IPS DF 6.9 (cell line): ENCODE measurements at regions not wholly inside any gene's neighbourhood (a gene's known extent, or its start where the extent isn't known, plus 50 kb on each side); places are given as distances from the start of the nearest gene placed in this dataset.
A peak's percentile ranks its signal among the peaks of the same experiment; 100 is the strongest.
"Not testable (repeated sequence)": the region's sequence is repeated elsewhere in the genome, so short reads cannot be mapped to it uniquely, and the experiment has no call there.

Experiments used
- DNase-seq: peaks from one replicate; pipeline ENCODE4 v3.0.0-alpha.2; 2013; ENCODE audit warnings: low read depth, low spot score
- H3K27ac ChIP-seq: one replicate; pipeline ENCODE4 v1.5.1; 2013; ENCODE audit warnings: low read length, control low read depth
- H3K27me3 ChIP-seq: 2 replicates; pipeline ENCODE4 v1.6.1; 2013; ENCODE audit warnings: mild to moderate bottlenecking, low read length; ENCODE audit not compliant: control insufficient read depth, insufficient read depth
- H3K36me3 ChIP-seq: 2 replicates; pipeline ENCODE4 v1.6.1; 2013; ENCODE audit warnings: low read length; ENCODE audit not compliant: control insufficient read depth, insufficient read depth
- H3K4me1 ChIP-seq: 2 replicates; pipeline ENCODE4 v1.6.1; 2013; ENCODE audit warnings: low read length; ENCODE audit not compliant: control insufficient read depth, insufficient read depth
- H3K4me3 ChIP-seq: 2 replicates; pipeline ENCODE4 v1.5.1; 2013; ENCODE audit warnings: mild to moderate bottlenecking, low read length
- H3K9me3 ChIP-seq: 2 replicates; pipeline ENCODE4 v1.6.1; 2013; ENCODE audit warnings: low read length, inconsistent platforms; ENCODE audit not compliant: control insufficient read depth, insufficient read depth
- WGBS: extraction: QIAGEN DNeasy Blood & Tissue Kit; methylation state at CpG from one replicate; pipeline ENCODE4 v1.1.7; 2013; ENCODE audit warnings: mixed read lengths, missing lambda C conversion rate; ENCODE audit not compliant: insufficient read length, insufficient coverage; 5-methylcytosine and 5-hydroxymethylcytosine counted together

- no peaks in the 10 kb centered on the region for H3K4me1 ChIP-seq
- no peaks in the 10 kb centered on the region for H3K9me3 ChIP-seq
- DNase-seq, result no peak
- no peak overlapping the region for H3K27ac ChIP-seq
- H3K36me3 ChIP-seq, result no peaks in the 10 kb centered on the region
- H3K4me3 ChIP-seq, result no peak overlapping the region
- H3K27me3 ChIP-seq, result no peaks in the 10 kb centered on the region
- WGBS, result no CpG with 5 or more reads among the region's 1 CpG
Measured at GRCh38 chr4:125624951-125625350, 310.2 kb downstream of the FAT4 start.

DNA sequence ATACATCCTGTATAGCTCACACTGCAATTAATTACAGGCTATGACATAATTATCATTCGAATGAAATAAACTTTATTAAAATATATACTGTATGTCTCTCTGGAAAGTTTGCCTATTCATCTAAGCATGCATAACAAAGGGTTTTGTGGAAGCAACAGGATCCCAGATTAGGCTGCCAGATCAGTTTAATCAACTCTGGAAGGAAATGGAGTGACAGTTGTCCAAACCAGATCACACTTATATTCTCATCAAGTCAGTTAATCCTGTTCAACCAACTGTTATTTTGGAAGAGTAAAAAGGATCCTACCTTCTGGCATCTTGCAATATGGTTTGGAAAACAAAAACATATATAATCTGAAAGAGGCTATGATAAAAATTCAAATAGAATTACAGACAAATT, 312.2 kb downstream of the FAT4 start:
- Histone ChIP-seq H3K9me3 (no peaks in the 10 kb centered on the region), H3K27ac (no peak overlapping the region), H3K36me3 (no peaks in the 10 kb centered on the region), H3K4me1 (no peaks in the 10 kb centered on the region), H3K27me3 (no peaks in the 10 kb centered on the region), H3K4me3 (no peak overlapping the region)
- no peak for DNase-seq
- no CpG with 5 or more reads among the region's 1 CpG for WGBS

GRCh38 chr4:125639182-125639621, 324.4 kb downstream of the FAT4 start:
- Histone ChIP-seq H3K36me3 (no peaks in the 10 kb centered on the region), H3K27ac (no peak overlapping the region), H3K27me3 (no peaks in the 10 kb centered on the region), H3K4me1 (peaks cover 4% of the 10 kb centered on the region), H3K9me3 (no peaks in the 10 kb centered on the region), H3K4me3 (no peak overlapping the region)
- no CpG with 5 or more reads among the region's 6 CpGs for WGBS
- DNase-seq, result peak; percentile 90

DNA sequence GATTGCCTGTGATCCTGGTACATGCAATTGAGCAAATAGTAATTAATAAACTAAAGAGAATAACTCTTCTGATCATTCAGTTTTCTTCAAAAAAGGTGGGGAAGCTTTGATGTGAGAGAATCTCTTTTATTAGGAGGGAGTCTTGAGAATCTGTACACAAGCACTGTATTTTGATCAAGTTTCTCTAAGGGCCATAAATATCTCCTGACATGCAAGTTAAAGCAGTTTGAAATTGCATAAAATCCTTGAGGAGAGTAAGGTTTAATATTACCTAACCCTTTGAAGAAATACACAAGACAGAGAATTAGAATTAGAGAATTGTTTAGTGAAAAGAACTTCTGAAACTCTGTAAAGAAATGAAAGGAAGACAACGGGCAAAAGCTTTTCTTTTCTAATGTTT, 326.9 kb downstream of the FAT4 start:
- no peak overlapping the region for H3K27ac ChIP-seq
- no peaks in the 10 kb centered on the region for H3K27me3 ChIP-seq
- no CpG with 5 or more reads among the region's 1 CpG for WGBS
- no peaks in the 10 kb centered on the region for H3K36me3 ChIP-seq
- DNase-seq, result no peak
- no peak overlapping the region for H3K4me3 ChIP-seq
- no peaks in the 10 kb centered on the region for H3K9me3 ChIP-seq
- H3K4me1 ChIP-seq, result peaks cover 4% of the 10 kb centered on the region

GRCh38 chr4:125642645-125643044, 327.9 kb downstream of the FAT4 start:
- Histone ChIP-seq H3K27me3 (no peaks in the 10 kb centered on the region), H3K4me3 (no peak overlapping the region), H3K36me3 (no peaks in the 10 kb centered on the region), H3K9me3 (no peaks in the 10 kb centered on the region), H3K27ac (no peak overlapping the region), H3K4me1 (peaks cover 4% of the 10 kb centered on the region)
- DNase-seq, result no peak
- no CpG with 5 or more reads among the region's 5 CpGs for WGBS

GRCh38 chr4:125649452-125649851, 334.7 kb downstream of the FAT4 start:
- no peak for DNase-seq
- no CpG with 5 or more reads among the region's 6 CpGs for WGBS
- no peaks in the 10 kb centered on the region for H3K4me1 ChIP-seq
- no peaks in the 10 kb centered on the region for H3K27me3 ChIP-seq
- no peak overlapping the region for H3K4me3 ChIP-seq
- no peak overlapping the region for H3K27ac ChIP-seq
- H3K9me3 ChIP-seq, result no peaks in the 10 kb centered on the region
- no peaks in the 10 kb centered on the region for H3K36me3 ChIP-seq

DNA sequence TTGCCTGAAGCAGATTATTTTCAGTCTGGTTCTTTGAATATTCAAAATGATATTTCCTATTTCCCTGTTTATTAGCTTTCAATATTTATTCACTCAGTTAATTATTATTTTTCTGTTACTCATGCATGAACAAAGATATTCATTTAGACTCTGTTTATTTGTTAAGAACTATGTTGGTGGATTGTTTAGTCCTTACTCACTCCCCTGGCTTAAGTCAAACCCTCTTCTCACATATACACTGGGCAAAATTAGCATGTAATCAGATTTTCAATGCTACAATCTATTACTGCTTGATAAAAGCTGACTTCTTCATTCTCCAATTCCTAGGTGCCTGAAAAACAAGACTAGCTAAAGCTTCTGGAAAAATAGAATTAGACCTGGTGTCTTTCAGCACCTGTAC, 335.8 kb downstream of the FAT4 start:
- no peak for DNase-seq

DNA sequence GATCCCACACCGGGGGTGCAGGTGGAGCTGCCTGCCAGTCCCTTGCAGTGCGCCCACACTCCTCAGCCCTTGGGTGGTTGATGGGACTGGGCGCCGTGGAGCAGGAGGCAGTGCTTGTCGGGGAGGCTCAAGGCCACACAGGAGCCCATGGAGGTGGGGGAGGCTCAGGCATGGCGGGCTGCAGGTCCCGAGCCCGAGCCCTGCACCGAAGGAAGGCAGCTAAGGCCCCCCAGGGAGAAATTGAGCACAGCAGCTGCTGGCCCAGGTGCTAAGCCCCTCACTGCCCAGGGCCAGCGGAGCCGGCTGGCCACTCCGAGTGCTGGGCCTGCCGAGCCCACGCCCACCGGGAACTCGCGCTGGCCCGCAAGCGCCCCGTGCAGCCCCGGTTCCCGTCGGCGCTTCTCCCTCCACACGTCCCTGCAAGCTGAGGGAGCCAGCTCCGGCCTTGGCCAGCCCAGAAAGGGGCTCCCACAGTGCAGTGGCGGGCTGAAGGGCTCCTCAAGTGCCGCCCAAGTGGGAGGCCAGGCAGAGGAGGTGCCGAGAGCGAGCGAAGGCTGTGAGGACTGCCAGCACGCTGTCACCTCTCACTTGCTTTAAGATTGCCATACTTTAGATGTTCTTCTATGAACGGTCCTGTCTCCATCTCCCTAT, 337.1 kb downstream of the FAT4 start:
- H3K27me3 ChIP-seq, H3K4me1 ChIP-seq, H3K9me3 ChIP-seq, H3K36me3 ChIP-seq, DNase-seq, H3K27ac ChIP-seq, H3K4me3 ChIP-seq: not testable (repeated sequence)
- no CpG with 5 or more reads among the region's 33 CpGs for WGBS

More for the DNA sequence above, 335.8 kb downstream of the FAT4 start:
- no peaks in the 10 kb centered on the region for H3K9me3 ChIP-seq
- H3K4me1 ChIP-seq, result no peaks in the 10 kb centered on the region
- no peaks in the 10 kb centered on the region for H3K27me3 ChIP-seq
- no peak overlapping the region for H3K4me3 ChIP-seq
- no peaks in the 10 kb centered on the region for H3K36me3 ChIP-seq
- H3K27ac ChIP-seq, result no peak overlapping the region

- no peak overlapping the region for H3K27ac ChIP-seq
- no peak for DNase-seq
- no peak overlapping the region for H3K4me3 ChIP-seq
- no peaks in the 10 kb centered on the region for H3K36me3 ChIP-seq
- no peaks in the 10 kb centered on the region for H3K4me1 ChIP-seq
- H3K9me3 ChIP-seq, result no peaks in the 10 kb centered on the region
- no peaks in the 10 kb centered on the region for H3K27me3 ChIP-seq
Measured at GRCh38 chr4:125658773-125659172, 344.0 kb downstream of the FAT4 start.

DNA sequence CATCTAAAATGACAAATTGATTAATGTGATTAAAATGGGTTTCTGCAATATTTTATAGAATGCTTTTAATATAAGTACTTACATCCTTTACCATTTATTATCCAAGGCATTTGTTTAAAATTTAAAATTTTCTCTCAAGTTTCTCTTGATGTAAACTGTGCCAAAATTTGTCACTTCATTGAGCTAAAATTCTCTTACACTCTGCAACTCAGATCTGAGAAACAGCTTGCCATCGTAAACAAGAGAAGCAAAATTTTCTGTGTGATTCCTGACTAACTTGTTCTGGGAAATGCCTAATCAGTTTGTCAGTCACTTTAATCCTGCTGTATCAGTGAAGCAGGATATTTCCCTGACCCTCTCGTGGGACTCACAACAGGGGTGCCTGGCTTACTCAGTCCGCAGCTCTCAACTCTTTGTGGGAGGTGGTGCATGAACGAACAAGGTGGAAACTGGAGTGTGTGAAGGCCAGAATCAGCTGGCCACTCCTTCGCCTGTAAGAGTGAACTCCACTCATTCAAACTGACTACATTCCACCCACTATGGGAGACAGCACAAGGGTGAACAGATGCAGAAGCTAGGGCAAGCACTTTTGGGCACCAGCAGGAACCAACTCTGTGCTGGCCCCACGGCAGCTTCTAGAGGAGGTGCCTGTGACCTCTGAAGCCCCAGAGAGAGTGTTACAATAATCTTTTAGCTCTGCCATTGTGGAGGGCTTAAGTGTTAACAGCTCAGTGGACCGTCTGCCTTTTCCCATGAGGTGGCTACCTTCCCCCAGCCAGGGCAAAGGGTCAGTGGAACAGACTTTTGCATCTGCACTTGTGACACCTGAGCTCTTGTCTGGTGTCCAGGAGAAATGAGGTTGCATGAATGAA, 349.4 kb downstream of the FAT4 start:
- Histone ChIP-seq H3K36me3 (no peaks in the 10 kb centered on the region), H3K9me3 (no peaks in the 10 kb centered on the region), H3K4me3 (no peak overlapping the region), H3K4me1 (no peaks in the 10 kb centered on the region), H3K27ac (no peak overlapping the region), H3K27me3 (no peaks in the 10 kb centered on the region)
- WGBS, result no CpG with 5 or more reads among the region's 7 CpGs
- DNase-seq, result no peak

- no peaks in the 10 kb centered on the region for H3K4me1 ChIP-seq
- no CpG with 5 or more reads among the region's 1 CpG for WGBS
- no peaks in the 10 kb centered on the region for H3K9me3 ChIP-seq
- H3K27ac ChIP-seq, result no peak overlapping the region
- no peak for DNase-seq
- H3K36me3 ChIP-seq, result no peaks in the 10 kb centered on the region
- no peak overlapping the region for H3K4me3 ChIP-seq
- no peaks in the 10 kb centered on the region for H3K27me3 ChIP-seq
Measured at GRCh38 chr4:125666635-125667034, 351.9 kb downstream of the FAT4 start.
